H1 (cell line): ENCODE measurements at regions not wholly inside any gene's neighbourhood (a gene's known extent, or its start where the extent isn't known, plus 50 kb on each side); places are given as distances from the start of the nearest gene placed in this dataset.
A peak's percentile ranks its signal among the peaks of the same experiment; 100 is the strongest.

Experiments
- CTCF ChIA-PET: fragments of 300-600 bp; sonication (Branson Sonifier 250); formaldehyde crosslinking; loops from one replicate; lab custom pipeline; 2021; ENCODE audit not compliant: partially characterized antibody; lab: Charles Lee
- POLR2A ChIA-PET: fragments of 300-600 bp; sonication (Branson Sonifier 250); formaldehyde crosslinking; loops from one replicate; lab custom pipeline; 2021; ENCODE audit warnings: inconsistent platforms; ENCODE audit not compliant: partially characterized antibody; lab: Charles Lee
- DNase-seq, 2 experiments: peaks; one replicate each; pipeline versions ENCODE4 v3.0.0 to v3.0.0-alpha.2; 2010 to 2022; ENCODE audit warnings: low spot score in 2 of 2, low read depth in 1 of 2, mixed read lengths in 1 of 2
- FAIRE-seq: peaks from 2 replicates; lab custom pipeline; 2011; peaks lifted over from hg19 to GRCh38; lab: Jason Lieb, UNC
- H2AFZ ChIP-seq: 2 replicates; pipeline ENCODE4 v1.8.1; 2012; ENCODE audit warnings: low read length, inconsistent platforms
- H2AK5ac ChIP-seq: 2 replicates; pipeline ENCODE4 v1.6.1; 2013; ENCODE audit warnings: low read depth, low read length
- H2BK120ac ChIP-seq: replicated peaks from 2 replicates; pipeline ENCODE3; 2013; ENCODE audit warnings: low read depth, low read length, inconsistent platforms
- H2BK12ac ChIP-seq: 2 replicates; pipeline ENCODE4 v1.6.1; 2013; ENCODE audit warnings: low read depth, low read length
- H2BK15ac ChIP-seq: 2 replicates; pipeline ENCODE4 v1.6.1; 2013; ENCODE audit warnings: low read length
- H2BK20ac ChIP-seq: 2 replicates; pipeline ENCODE4 v1.6.1; 2013; ENCODE audit warnings: low read length
- H2BK5ac ChIP-seq: 2 replicates; pipeline ENCODE4 v1.6.1; 2013; ENCODE audit warnings: low read depth, low read length
- H3K14ac ChIP-seq: 2 replicates; pipeline ENCODE4 v1.6.1; 2013; ENCODE audit warnings: inconsistent platforms; ENCODE audit not compliant: insufficient read length
- H3K18ac ChIP-seq: 2 replicates; pipeline ENCODE4 v1.6.1; 2013; ENCODE audit warnings: low read length; ENCODE audit errors: extremely low read depth
- H3K23ac ChIP-seq: 2 replicates; pipeline ENCODE4 v1.6.1; 2013; ENCODE audit warnings: inconsistent platforms; ENCODE audit not compliant: insufficient read length
- H3K23me2 ChIP-seq: 2 replicates; pipeline ENCODE4 v1.6.1; 2013; ENCODE audit warnings: low read depth, low read length
- H3K27ac ChIP-seq: 2 replicates; pipeline ENCODE4 v1.6.1; 2011; ENCODE audit warnings: low read depth, low read length, inconsistent platforms
- H3K27me3 ChIP-seq, 4 experiments: replicated peaks in 1 of 4; 1 replicate in 1 of 4; 2 replicates in 3 of 4; pipeline versions ENCODE4 v1.6.1 to v1.8.1; 2011 to 2013; ENCODE audit warnings: low read length in 3 of 4, mild to moderate bottlenecking in 3 of 4, inconsistent platforms in 2 of 4, mixed read lengths in 2 of 4, moderate library complexity in 1 of 4; ENCODE audit not compliant: control insufficient read depth in 3 of 4, insufficient read depth in 3 of 4; ENCODE audit errors: extremely low read depth in 1 of 4
- H3K36me3 ChIP-seq, 4 experiments: 2 replicates each; pipeline versions ENCODE4 v1.6.1 to v1.8.1; 2011 to 2013; ENCODE audit warnings: mild to moderate bottlenecking in 4 of 4, low read length in 3 of 4, moderate library complexity in 2 of 4, control low read depth in 1 of 4, inconsistent platforms in 1 of 4; ENCODE audit not compliant: insufficient read depth in 4 of 4, control insufficient read depth in 2 of 4
- H3K4ac ChIP-seq: replicated peaks from 2 replicates; pipeline ENCODE3; 2013; ENCODE audit warnings: low read length, low read depth, mixed read lengths, inconsistent platforms; ENCODE audit not compliant: insufficient read length
- H3K4me1 ChIP-seq, 4 experiments: replicated peaks in 1 of 4; 1 replicate in 1 of 4; 2 replicates in 3 of 4; pipeline versions ENCODE4 v1.6.1 to v1.8.1; 2011 to 2013; ENCODE audit warnings: low read length in 3 of 4, inconsistent platforms in 2 of 4, mixed read lengths in 1 of 4; ENCODE audit not compliant: insufficient read depth in 4 of 4, control insufficient read depth in 3 of 4
- H3K4me2 ChIP-seq, 2 experiments: 2 replicates each; pipeline versions ENCODE4 v1.6.1 to v1.8.1; 2011 to 2013; ENCODE audit warnings: low read depth in 2 of 2, low read length in 2 of 2, control low read depth in 1 of 2, inconsistent platforms in 1 of 2, mild to moderate bottlenecking in 1 of 2; ENCODE audit not compliant: insufficient read depth in 1 of 2
- H3K4me3 ChIP-seq, 4 experiments: fragments of 200-600, 300-600 bp in 1 of 4; sonication (generic), shearing (Covaris generic), sonication (Bioruptor Twin) in 1 of 4; 2 replicates each; pipeline versions ENCODE4 v1.5.1 to v1.8.1; 2011 to 2016; ENCODE audit warnings: low read length in 4 of 4, low read depth in 3 of 4, control low read depth in 2 of 4, inconsistent platforms in 2 of 4, mild to moderate bottlenecking in 2 of 4, mixed read lengths in 1 of 4, moderate library complexity in 1 of 4; ENCODE audit not compliant: insufficient read depth in 2 of 4; ENCODE audit errors: extremely low read depth in 1 of 4
- H3K56ac ChIP-seq: replicated peaks from 2 replicates; pipeline ENCODE3; 2013; ENCODE audit warnings: low read depth, mild to moderate bottlenecking, mixed read lengths, low read length, inconsistent platforms; ENCODE audit not compliant: insufficient read length
- H3K79me1 ChIP-seq: 2 replicates; pipeline ENCODE4 v1.6.1; 2013; ENCODE audit warnings: low read depth, low read length, control low read depth
- H3K79me2 ChIP-seq, 2 experiments: 2 replicates each; pipeline versions ENCODE4 v1.6.1 to v1.8.1; 2012 to 2013; ENCODE audit warnings: low read length in 2 of 2, mild to moderate bottlenecking in 2 of 2, inconsistent platforms in 1 of 2; ENCODE audit not compliant: insufficient read depth in 2 of 2, control insufficient read depth in 1 of 2
- H3K9ac ChIP-seq, 4 experiments: replicated peaks in 1 of 4; 1 replicate in 1 of 4; 2 replicates in 3 of 4; pipeline versions ENCODE4 v1.6.1 to v1.8.1; 2011 to 2013; ENCODE audit warnings: low read depth in 3 of 4, low read length in 3 of 4, control low read depth in 2 of 4, mild to moderate bottlenecking in 2 of 4, moderate library complexity in 2 of 4, inconsistent platforms in 1 of 4; ENCODE audit errors: extremely low read depth in 1 of 4
- H3K9me3 ChIP-seq, 2 experiments: 2 replicates each; pipeline versions ENCODE4 v1.6.1 to v1.8.1; 2012 to 2013; ENCODE audit warnings: mild to moderate bottlenecking in 2 of 2, moderate library complexity in 2 of 2, control low read depth in 1 of 2, inconsistent platforms in 1 of 2, low read depth in 1 of 2, low read length in 1 of 2, mixed read lengths in 1 of 2; ENCODE audit not compliant: insufficient read depth in 2 of 2
- H4K20me1 ChIP-seq, 2 experiments: replicated peaks in 1 of 2; 2 replicates each; pipeline versions ENCODE3 to v1.8.1; 2011 to 2013; ENCODE audit warnings: inconsistent platforms in 2 of 2, low read length in 2 of 2, mild to moderate bottlenecking in 1 of 2; ENCODE audit not compliant: insufficient read depth in 2 of 2, control insufficient read depth in 1 of 2
- H4K5ac ChIP-seq: 2 replicates; pipeline ENCODE4 v1.6.1; 2013; ENCODE audit warnings: low read length, low read depth, mixed read lengths, inconsistent platforms; ENCODE audit not compliant: insufficient read length
- H4K8ac ChIP-seq: 2 replicates; pipeline ENCODE4 v1.8.0; 2013; ENCODE audit warnings: mild to moderate bottlenecking, moderate library complexity, low read length, inconsistent platforms; ENCODE audit not compliant: insufficient read depth; ENCODE audit errors: extremely low read depth
- H4K91ac ChIP-seq: replicated peaks from 2 replicates; pipeline ENCODE3; 2013; ENCODE audit warnings: low read length, mixed read lengths, inconsistent platforms; ENCODE audit not compliant: insufficient read length
- CHD2 ChIP-seq: IDR thresholded peaks from 2 replicates; pipeline ENCODE4 v1.6.1; 2012; ENCODE audit warnings: low read length, improper control_type of control experiment
- WGBS, 2 experiments: shearing (Covaris generic) in 1 of 2; methylation state at CpG; one replicate each; pipeline versions ENCODE4 v1.1.6 to v1.1.7; 2013 to 2015; ENCODE audit warnings: low lambda C conversion rate in 2 of 2, mixed read lengths in 2 of 2, inconsistent platforms in 1 of 2, low coverage in 1 of 2, missing lambda C conversion rate in 1 of 2; ENCODE audit not compliant: insufficient replicate concordance in 2 of 2, insufficient coverage in 1 of 2, insufficient read length in 1 of 2; ENCODE audit errors: extremely low coverage in 1 of 2, missing lambda C conversion rate in 1 of 2; 5-methylcytosine and 5-hydroxymethylcytosine counted together

DNA sequence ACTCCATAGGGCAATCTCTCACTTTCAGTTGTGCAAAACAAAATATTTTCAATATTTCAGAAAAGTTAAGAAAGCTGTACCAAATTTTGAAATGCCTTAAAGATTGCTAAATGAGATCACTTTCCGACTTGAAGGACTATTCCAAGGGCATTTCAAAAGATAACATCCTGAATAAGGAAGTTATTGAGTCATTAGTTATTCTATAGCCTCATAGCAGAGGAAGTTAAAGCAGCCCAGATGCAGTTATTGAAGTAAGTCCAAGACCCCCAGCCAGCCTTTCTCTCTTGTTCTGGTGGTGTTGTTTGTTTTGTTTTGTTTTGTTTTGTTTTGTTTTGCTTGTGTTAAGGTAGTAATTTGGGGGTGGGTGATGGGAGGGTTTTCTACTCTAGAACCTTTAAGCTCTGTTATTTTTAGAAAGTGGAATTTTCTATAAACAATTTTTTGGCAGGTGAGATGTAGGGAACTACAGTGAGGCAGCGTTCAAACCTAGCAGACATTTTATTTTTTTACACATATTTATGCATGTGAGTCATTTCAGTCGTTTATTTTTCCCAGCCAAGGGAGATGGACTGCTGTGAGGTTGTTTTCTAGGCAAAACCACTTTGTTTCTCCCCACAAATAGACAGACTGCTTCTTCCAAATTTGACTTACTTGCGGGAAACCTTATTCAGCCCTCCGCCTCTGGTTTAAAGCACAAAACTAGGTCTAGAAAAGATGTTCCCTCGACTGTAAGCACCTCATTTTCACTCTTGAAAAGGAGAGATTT lies 216.3 kb upstream of the ARPP21 start:
- Histone ChIP-seq H2BK12ac (no peak overlapping the region), H3K4me1 (no peaks in the 10 kb centered on the region), H3K9me3 (no peaks in the 10 kb centered on the region), H3K23me2 (no peaks in the 10 kb centered on the region), H4K20me1 (no peaks in the 10 kb centered on the region), H2BK120ac (no peak overlapping the region), H3K9ac (no peak overlapping the region), H4K5ac (no peak overlapping the region), H3K4me2 (no peak overlapping the region), H2BK15ac (no peak overlapping the region), H2BK5ac (no peak overlapping the region), H2BK20ac (no peak overlapping the region), H3K23ac (no peak overlapping the region), H3K56ac (no peak overlapping the region)
- 86% methylated on average over 6 of the region's 6 CpGs; no CpG with 5 or more reads in 1 of the 2 experiments for WGBS, 2 experiments
- TF ChIP-seq CHD2 = no peak
- TF ChIP-seq, all 59 proteins: peak for 0
- Histone ChIP-seq H2AFZ (peak overlapping the region; percentile 92), H4K91ac (no peak overlapping the region), H3K4ac (no peak overlapping the region), H3K79me1 (no peaks in the 10 kb centered on the region), H4K8ac (no peak overlapping the region), H3K4me3 (no peak overlapping the region), H3K27me3 (no peaks in the 10 kb centered on the region), H3K36me3 (no peaks in the 10 kb centered on the region), H3K14ac (no peak overlapping the region), H3K79me2 (no peaks in the 10 kb centered on the region), H2AK5ac (no peak overlapping the region), H3K18ac (no peak overlapping the region), H3K27ac (no peak overlapping the region; the same call in 1 of the 2 replicates)
- ChIA-PET CTCF (no interaction called here), POLR2A (no interaction called here)
- DNase-seq (no peak), FAIRE-seq (no peak)
